ENCODE measurements at regions not wholly inside any gene's neighbourhood (a gene's known extent, or its start where the extent isn't known, plus 50 kb on each side); places are given as distances from the start of the nearest gene placed in this dataset.

- TF ChIP-seq POLR2AphosphoS5 (IDR thresholded peaks at IDR 0.05; ENCODE audit: low read depth, low read length) = no peak
- no peak for TF ChIP-seq SIN3A (IDR thresholded peaks at IDR 0.05; ENCODE audit: borderline replicate concordance, insufficient read depth, low read length)
- TF ChIP-seq REST (IDR thresholded peaks at IDR 0.05; ENCODE audit: insufficient read depth in 1 of 2, low read depth in 2 of 2, low read length in 2 of 2) = no peak
- TF ChIP-seq TAF1 (IDR thresholded peaks at IDR 0.05; ENCODE audit: borderline replicate concordance, insufficient read depth, low read length) = no peak
Observed at GRCh38 chr9:130759738-130760137, 66.2 kb downstream of the EXOSC2 start.
